SK-N-MC (cell line): ENCODE measurements at regions not wholly inside any gene's neighbourhood (a gene's known extent, or its start where the extent isn't known, plus 50 kb on each side); places are given as distances from the start of the nearest gene placed in this dataset.

Source experiments
- EZH2 ChIP-seq: fragments of 200-600 bp; sonication (generic); IDR thresholded peaks from one replicate; pipeline ENCODE4 v1.6.1; 2017; ENCODE audit warnings: antibody characterized with exemption
- FOXP2 ChIP-seq: optimal IDR thresholded peaks from 2 replicates; pipeline ENCODE3; 2011; ENCODE audit warnings: mild to moderate bottlenecking, moderate library complexity; ENCODE audit not compliant: insufficient read depth; ENCODE audit errors: extremely low read length, control extremely low read depth
- POLR2AphosphoS5 ChIP-seq: IDR thresholded peaks from 2 replicates; pipeline ENCODE4 v1.6.1; 2012; ENCODE audit warnings: mild to moderate bottlenecking, low read depth, low read length, borderline replicate concordance

DNA sequence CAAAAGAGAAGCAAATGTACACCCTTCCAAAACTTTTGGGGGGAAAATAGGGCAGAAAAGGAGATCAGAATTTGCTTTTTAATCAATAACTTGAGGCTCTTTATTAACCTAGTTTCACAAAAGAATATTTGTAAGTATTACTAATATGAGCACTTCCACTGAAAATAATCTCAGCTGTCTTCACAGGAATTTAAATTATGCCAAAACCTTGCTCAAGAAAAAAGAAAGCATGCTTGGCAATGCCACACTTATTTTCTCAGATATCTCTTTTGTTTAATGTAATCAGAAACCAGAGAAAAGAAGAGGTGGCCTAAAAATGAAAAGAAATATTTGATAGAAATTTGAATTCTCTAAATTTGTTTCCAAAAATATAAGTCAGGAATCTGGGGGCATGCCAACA is 234.9 kb upstream of the GPC6 start:
- TF ChIP-seq EZH2 (no peak), POLR2AphosphoS5 (no peak), FOXP2 (no peak)
